ENCODE measurements at regions not wholly inside any gene's neighbourhood (a gene's known extent, or its start where the extent isn't known, plus 50 kb on each side); places are given as distances from the start of the nearest gene placed in this dataset.

GRCh38 chr10:81081887-81082620 lies 544.4 kb downstream of the SH2D4B start:
- no peak for TF ChIP-seq ZFP30 (CRISPR knock-in tag; IDR thresholded peaks at IDR 0.05)
- TF ChIP-seq ZNF565 (CRISPR knock-in tag; conservative IDR thresholded peaks at IDR 0.05; ENCODE audit: low read depth), result no peak
- no peak for TF ChIP-seq BACH2 (CRISPR knock-in tag; IDR thresholded peaks at IDR 0.05; ENCODE audit: borderline replicate concordance)
- no peak for TF ChIP-seq PATZ1 (CRISPR knock-in tag; IDR thresholded peaks at IDR 0.05; ENCODE audit: borderline replicate concordance)
- TF ChIP-seq RARB (CRISPR knock-in tag; IDR thresholded peaks at IDR 0.05), result no peak
- TF ChIP-seq ZNF70 (CRISPR knock-in tag; IDR thresholded peaks at IDR 0.05), result no peak
- no peak for TF ChIP-seq PPARA (CRISPR knock-in tag; IDR thresholded peaks at IDR 0.05; ENCODE audit: borderline replicate concordance)
